ENCODE measurements at regions not wholly inside any gene's neighbourhood (a gene's known extent, or its start where the extent isn't known, plus 50 kb on each side); places are given as distances from the start of the nearest gene placed in this dataset.

DNA sequence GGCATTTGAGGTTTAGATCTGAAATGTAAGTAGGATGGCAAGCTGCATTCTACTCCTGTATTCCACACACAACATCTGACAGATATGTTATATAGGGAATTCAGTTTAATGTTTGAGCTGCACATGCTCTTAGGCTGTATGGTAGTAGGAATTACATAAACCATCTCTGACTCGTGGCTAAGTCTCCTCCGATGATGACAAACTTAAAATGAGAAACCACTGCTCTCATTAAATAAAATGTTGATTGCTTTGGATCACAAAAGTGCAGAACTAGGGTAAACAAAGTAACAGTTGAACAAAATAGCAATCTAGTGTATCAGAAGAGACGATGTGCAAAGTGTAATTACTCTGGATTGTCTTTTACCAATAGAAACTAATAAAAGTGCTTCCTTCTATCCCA lies 50.1 kb upstream of the WDR75 start:
- TF ChIP-seq TAF1 (IDR thresholded peaks at IDR 0.05; ENCODE audit: low read depth, low read length) (no peak), SPI1 (IDR thresholded peaks at IDR 0.05; ENCODE audit: low read depth, low read length) (no peak), POLR2A (IDR thresholded peaks at IDR 0.05; ENCODE audit: low read depth, low read length) (no peak), POU2F2 (IDR thresholded peaks at IDR 0.05; ENCODE audit: low read depth, low read length) (no peak), POLR2AphosphoS5 (IDR thresholded peaks at IDR 0.05; ENCODE audit: low read depth, low read length) (no peak), PAX5 (IDR thresholded peaks at IDR 0.05; ENCODE audit: insufficient read depth, low read length, severe bottlenecking) (no peak)
